ENCODE measurements at regions not wholly inside any gene's neighbourhood (a gene's known extent, or its start where the extent isn't known, plus 50 kb on each side); places are given as distances from the start of the nearest gene placed in this dataset.
"Not testable (repeated sequence)": the region's sequence is repeated elsewhere in the genome, so short reads cannot be mapped to it uniquely, and the experiment has no call there.

DNA sequence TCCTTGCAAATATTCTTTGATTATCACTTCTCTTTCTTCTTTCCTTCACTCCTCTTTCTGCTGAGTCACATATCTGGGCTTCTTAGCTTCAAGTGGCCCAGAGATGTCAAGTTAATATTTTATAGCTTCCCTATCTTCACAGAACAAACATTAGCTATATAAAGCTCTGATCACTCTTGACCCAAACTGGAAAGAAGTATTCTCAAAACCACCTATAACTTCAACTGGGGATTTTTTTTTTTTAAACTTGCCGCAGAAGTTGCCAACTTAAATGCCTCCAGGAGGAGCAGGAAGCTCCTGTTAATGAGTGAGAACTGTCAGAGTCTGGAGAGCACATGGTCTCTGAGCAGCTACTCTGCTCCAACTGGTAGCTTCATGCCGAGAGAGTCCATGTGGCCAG lies 233.3 kb upstream of the EDNRA start:
- no peak for DNase-seq
- H3K9me3 ChIP-seq = no peaks in the 10 kb centered on the region
- H3K36me3 ChIP-seq = no peaks in the 10 kb centered on the region
- no peaks in the 10 kb centered on the region for H3K4me1 ChIP-seq
- H3K4me3 ChIP-seq (ENCODE audit: low read depth, low read length) = no peak overlapping the region
- H3K27me3 ChIP-seq = no peaks in the 10 kb centered on the region
- TF ChIP-seq CTCF (IDR thresholded peaks at IDR 0.05; ENCODE audit: low read depth, low read length) = no peak

DNA sequence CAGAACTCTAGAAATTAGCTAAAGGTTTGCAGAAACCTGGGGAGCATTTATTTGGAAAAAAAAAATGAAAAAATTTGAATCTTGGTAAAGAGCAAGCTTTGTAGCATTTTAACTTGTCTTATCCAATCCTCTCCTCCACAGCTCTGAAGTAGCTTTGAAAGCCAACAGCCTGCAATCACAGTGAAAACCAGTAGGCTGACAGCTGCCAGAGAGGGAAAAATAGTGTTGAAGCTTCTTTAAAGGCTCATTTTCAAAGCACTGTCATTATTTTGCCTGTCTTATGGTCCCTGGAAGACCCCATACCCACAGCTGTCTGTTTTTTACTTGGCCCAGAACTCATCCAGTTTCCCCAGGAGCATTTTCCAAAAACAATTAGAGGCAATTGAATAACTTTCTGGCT lies 230.8 kb upstream of the EDNRA start:
- TF ChIP-seq CTCF (IDR thresholded peaks at IDR 0.05; ENCODE audit: low read depth, low read length) = no peak
- H3K36me3 ChIP-seq = no peaks in the 10 kb centered on the region
- H3K4me1 ChIP-seq = no peaks in the 10 kb centered on the region
- no peaks in the 10 kb centered on the region for H3K27me3 ChIP-seq
- H3K9me3 ChIP-seq = no peaks in the 10 kb centered on the region
- DNase-seq = no peak
- H3K4me3 ChIP-seq (ENCODE audit: low read depth, low read length) = no peak overlapping the region

GRCh38 chr4:147255268-147255667 lies 225.6 kb upstream of the EDNRA start:
- DNase-seq; H3K4me3 ChIP-seq (ENCODE audit: low read depth, low read length); H3K9me3 ChIP-seq; H3K4me1 ChIP-seq; H3K36me3 ChIP-seq; H3K27me3 ChIP-seq: not testable (repeated sequence)

- DNase-seq; H3K9me3 ChIP-seq; H3K4me1 ChIP-seq; H3K36me3 ChIP-seq; H3K27me3 ChIP-seq; H3K4me3 ChIP-seq (ENCODE audit: low read depth, low read length): not testable (repeated sequence)
These were observed 221.6 kb upstream of the EDNRA start for GRCh38 chr4:147259271-147259670.

GRCh38 chr4:147284256-147284835 lies 196.6 kb upstream of the EDNRA start:
- no peak for DNase-seq
- no peaks in the 10 kb centered on the region for H3K36me3 ChIP-seq
- H3K4me3 ChIP-seq (ENCODE audit: low read depth, low read length) = no peak overlapping the region
- no peaks in the 10 kb centered on the region for H3K9me3 ChIP-seq
- no peak for TF ChIP-seq CTCF (IDR thresholded peaks at IDR 0.05; ENCODE audit: low read depth, low read length)
- H3K4me1 ChIP-seq = peaks cover 13% of the 10 kb centered on the region
- no peaks in the 10 kb centered on the region for H3K27me3 ChIP-seq

GRCh38 chr4:147284935-147285334 lies 196.0 kb upstream of the EDNRA start:
- DNase-seq = no peak
- Histone ChIP-seq H3K27me3 (no peaks in the 10 kb centered on the region), H3K36me3 (no peaks in the 10 kb centered on the region), H3K4me3 (ENCODE audit: low read depth, low read length) (no peak overlapping the region), H3K9me3 (no peaks in the 10 kb centered on the region), H3K4me1 (peaks cover 13% of the 10 kb centered on the region)
- TF ChIP-seq CTCF (IDR thresholded peaks at IDR 0.05; ENCODE audit: low read depth, low read length) = no peak

DNA sequence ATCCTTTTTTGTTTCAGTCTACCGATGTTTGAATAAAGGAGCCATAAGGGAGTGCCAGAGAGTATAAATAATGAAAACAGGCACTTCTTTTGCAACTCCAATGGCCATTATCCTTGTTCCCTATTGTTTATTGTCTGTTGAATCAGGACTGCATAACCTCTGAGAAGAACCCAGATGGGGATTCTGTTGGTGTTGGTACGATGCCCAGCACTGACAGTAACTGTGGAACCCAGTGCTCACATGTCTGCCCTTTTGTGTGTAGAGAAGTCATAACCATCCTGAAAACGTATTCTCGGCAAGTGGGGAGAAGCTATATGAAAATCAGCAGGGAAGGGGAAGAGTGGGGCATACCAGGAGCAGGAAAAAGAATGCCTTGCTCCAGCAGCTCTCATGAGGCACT lies 195.1 kb upstream of the EDNRA start:
- H3K27me3 ChIP-seq = no peaks in the 10 kb centered on the region
- no peaks in the 10 kb centered on the region for H3K9me3 ChIP-seq
- no peak for TF ChIP-seq CTCF (IDR thresholded peaks at IDR 0.05; ENCODE audit: low read depth, low read length)
- DNase-seq = no peak
- H3K4me1 ChIP-seq = peaks cover 13% of the 10 kb centered on the region
- no peaks in the 10 kb centered on the region for H3K36me3 ChIP-seq
- H3K4me3 ChIP-seq (ENCODE audit: low read depth, low read length) = no peak overlapping the region

Measured in BE2C (cell line).